Activated T-cell treated with anti-CD3 and anti-CD28 coated beads, Interleukin-2, amount 50 U/mL, for 1 hour (primary cell): ENCODE measurements at regions not wholly inside any gene's neighbourhood (a gene's known extent, or its start where the extent isn't known, plus 50 kb on each side); places are given as distances from the start of the nearest gene placed in this dataset.

ENCODE experiments used
- DNase-seq: peaks from one replicate; pipeline ENCODE4 v3.0.0-alpha.2; 2020

- no peak for DNase-seq
Observed at GRCh38 chr5:2220741-2221140, 338.0 kb upstream of the IRX4 start.

- DNase-seq, result no peak
Observed at GRCh38 chr5:2219149-2219776, 336.5 kb upstream of the IRX4 start.

GRCh38 chr5:2217219-2217618 lies 334.5 kb upstream of the IRX4 start:
- DNase-seq, result no peak

GRCh38 chr5:2214910-2215590 lies 332.3 kb upstream of the IRX4 start:
- no peak for DNase-seq

- no peak for DNase-seq
Observed at GRCh38 chr5:2213121-2213730, 330.5 kb upstream of the IRX4 start.

- DNase-seq, result no peak
Observed at GRCh38 chr5:2212481-2212880, 329.8 kb upstream of the IRX4 start.

GRCh38 chr5:2208239-2208544 lies 325.5 kb upstream of the IRX4 start:
- no peak for DNase-seq

- DNase-seq, result no peak
Observed at GRCh38 chr5:2207416-2208238, 324.9 kb upstream of the IRX4 start.

- no peak for DNase-seq
Observed at GRCh38 chr5:2207109-2207399, 324.3 kb upstream of the IRX4 start.

- DNase-seq, result no peak
Observed at GRCh38 chr5:2206293-2207108, 323.8 kb upstream of the IRX4 start.

GRCh38 chr5:2205596-2206226 lies 323.0 kb upstream of the IRX4 start:
- no peak for DNase-seq

GRCh38 chr5:2205185-2205585 lies 322.5 kb upstream of the IRX4 start:
- DNase-seq, result no peak

- DNase-seq, result no peak
Observed at GRCh38 chr5:2204366-2205184, 321.9 kb upstream of the IRX4 start.

- DNase-seq, result no peak
Observed at GRCh38 chr5:2203774-2204173, 321.0 kb upstream of the IRX4 start.

GRCh38 chr5:2201832-2202231 lies 319.1 kb upstream of the IRX4 start:
- DNase-seq, result no peak

GRCh38 chr5:2201421-2201820 lies 318.7 kb upstream of the IRX4 start:
- DNase-seq, result no peak

GRCh38 chr5:2201011-2201410 lies 318.3 kb upstream of the IRX4 start:
- no peak for DNase-seq

GRCh38 chr5:2200261-2200950 lies 317.7 kb upstream of the IRX4 start:
- no peak for DNase-seq

GRCh38 chr5:2199697-2200096 lies 317.0 kb upstream of the IRX4 start:
- no peak for DNase-seq

- no peak for DNase-seq
Observed at GRCh38 chr5:2196989-2197619, 314.4 kb upstream of the IRX4 start.

- DNase-seq, result no peak
Observed at GRCh38 chr5:2196416-2196815, 313.7 kb upstream of the IRX4 start.
